ENCODE measurements at regions not wholly inside any gene's neighbourhood (a gene's known extent, or its start where the extent isn't known, plus 50 kb on each side); places are given as distances from the start of the nearest gene placed in this dataset.

GRCh38 chr4:108405586-108405985 is 214.8 kb upstream of the RPL34 start:
- TF ChIP-seq GATA3 (IDR thresholded peaks at IDR 0.05; ENCODE audit: low read depth, low read length) (no peak), GATA2 (IDR thresholded peaks at IDR 0.05; ENCODE audit: low read depth, low read length) (no peak)

Measured in SH-SY5Y (cell line).